HL-60 (cell line): ENCODE measurements at regions not wholly inside any gene's neighbourhood (a gene's known extent, or its start where the extent isn't known, plus 50 kb on each side); places are given as distances from the start of the nearest gene placed in this dataset.

Source experiments
- DNase-seq, 2 experiments: peaks; one replicate each; pipeline ENCODE4 v3.0.0-alpha.2; 2010 to 2020; ENCODE audit warnings: low read depth in 1 of 2, low spot score in 1 of 2
- H3K27ac ChIP-seq: fragments of 250-450 bp; sonication (Bioruptor Pico); replicated peaks from 2 replicates; pipeline ENCODE4 v1.5.1; 2020; ENCODE audit warnings: mild to moderate bottlenecking, moderate library complexity
- H3K27me3 ChIP-seq: fragments of 250-450 bp; sonication (Bioruptor Pico); 2 replicates; pipeline ENCODE4 v1.5.1; 2021; ENCODE audit warnings: mild to moderate bottlenecking, moderate library complexity; ENCODE audit not compliant: insufficient read depth, poor library complexity, severe bottlenecking
- H3K4me3 ChIP-seq: replicated peaks from 2 replicates; pipeline ENCODE4 v1.5.1; 2011; ENCODE audit warnings: mild to moderate bottlenecking, control low read depth, low read length; ENCODE audit not compliant: insufficient read depth
- CTCF ChIP-seq: IDR thresholded peaks from one replicate; pipeline ENCODE4 v1.5.1; 2011; ENCODE audit warnings: low read length, control low read depth, inconsistent platforms; ENCODE audit not compliant: insufficient read depth
- GABPA ChIP-seq: IDR thresholded peaks from 2 replicates; pipeline ENCODE4 v1.6.1; 2012; ENCODE audit warnings: low read depth
- POLR2AphosphoS5 ChIP-seq: IDR thresholded peaks from 2 replicates; pipeline ENCODE4 v1.6.1; 2012; ENCODE audit warnings: low read depth
- REST ChIP-seq: IDR thresholded peaks from 2 replicates; pipeline ENCODE4 v1.6.1; 2012; ENCODE audit warnings: low read depth; ENCODE audit not compliant: insufficient replicate concordance
- SPI1 ChIP-seq: IDR thresholded peaks from 2 replicates; pipeline ENCODE4 v1.6.1; 2012; ENCODE audit warnings: low read depth, mild to moderate bottlenecking, borderline replicate concordance

- no peak overlapping the region for H3K4me3 ChIP-seq
- no peaks in the 10 kb centered on the region for H3K27me3 ChIP-seq
- DNase-seq = no peak
Measured at GRCh38 chrX:94041881-94042280, 367.9 kb downstream of the FAM133A start.

DNA sequence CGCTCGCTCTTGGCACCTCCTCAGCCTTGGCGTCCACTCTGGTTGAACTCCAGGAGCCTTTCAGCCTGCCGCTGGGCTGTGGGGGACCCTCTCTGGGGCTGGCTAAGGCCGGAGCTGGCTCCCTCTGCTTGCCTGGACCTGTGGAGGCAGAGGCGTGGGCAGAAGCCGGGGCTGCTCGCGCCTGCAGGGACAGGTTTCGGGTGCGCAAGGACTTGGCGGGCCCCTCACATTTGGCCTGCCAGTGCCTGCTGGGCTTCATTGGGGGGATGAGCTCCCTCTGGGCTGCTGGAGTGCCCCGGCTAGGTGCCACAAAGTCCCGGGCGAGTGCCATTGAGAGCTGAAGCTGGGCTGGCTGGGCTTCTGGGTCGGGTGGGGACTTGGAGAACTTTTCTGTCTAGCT is 371.7 kb downstream of the FAM133A start:
- no peaks in the 10 kb centered on the region for H3K27me3 ChIP-seq
- no peak for TF ChIP-seq POLR2AphosphoS5
- TF ChIP-seq REST = no peak
- no peak for TF ChIP-seq GABPA
- TF ChIP-seq SPI1 = no peak
- TF ChIP-seq CTCF = no peak
- H3K4me3 ChIP-seq = no peak overlapping the region
- no peak overlapping the region for H3K27ac ChIP-seq
- no peak for DNase-seq

More at GRCh38 chrX:94041881-94042280, 367.9 kb downstream of the FAM133A start:
- TF ChIP-seq GABPA (no peak), REST (no peak), POLR2AphosphoS5 (no peak), SPI1 (no peak), CTCF (no peak)
- no peak overlapping the region for H3K27ac ChIP-seq

- Histone ChIP-seq H3K27ac (no peak overlapping the region), H3K4me3 (no peak overlapping the region), H3K27me3 (no peaks in the 10 kb centered on the region)
- DNase-seq = no peak
- TF ChIP-seq CTCF (no peak), GABPA (no peak), POLR2AphosphoS5 (no peak), REST (no peak), SPI1 (no peak)
Measured at GRCh38 chrX:94051926-94052325, 377.9 kb downstream of the FAM133A start.
